ENCODE measurements at regions not wholly inside any gene's neighbourhood (a gene's known extent, or its start where the extent isn't known, plus 50 kb on each side); places are given as distances from the start of the nearest gene placed in this dataset.

DNA sequence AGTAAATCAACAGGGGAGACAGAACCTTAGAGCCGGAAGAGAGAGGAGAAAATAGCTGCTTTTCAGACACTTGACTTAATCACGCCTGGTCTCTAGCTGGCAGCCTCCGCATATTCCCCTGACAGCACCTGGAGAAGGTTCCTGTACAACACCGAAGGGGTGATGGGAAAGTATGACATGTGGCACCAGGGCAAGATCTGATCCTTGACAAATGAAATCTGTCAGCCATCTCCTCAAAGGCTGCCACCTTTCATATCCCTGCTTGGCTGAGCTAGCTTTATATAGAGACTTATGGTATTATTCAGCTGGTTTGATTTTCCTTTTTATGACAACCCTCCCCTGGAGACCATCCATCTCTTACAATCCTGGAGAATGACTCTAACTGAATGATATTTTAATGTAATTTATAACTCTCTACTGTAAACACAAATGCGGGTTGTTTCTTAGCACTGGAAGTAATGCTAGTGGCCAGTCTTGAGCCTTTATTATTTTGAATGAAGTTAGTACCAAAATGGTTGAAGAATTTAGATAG is 1205.3 kb upstream of the CDH8 start:
- TF ChIP-seq, protein P1, sequence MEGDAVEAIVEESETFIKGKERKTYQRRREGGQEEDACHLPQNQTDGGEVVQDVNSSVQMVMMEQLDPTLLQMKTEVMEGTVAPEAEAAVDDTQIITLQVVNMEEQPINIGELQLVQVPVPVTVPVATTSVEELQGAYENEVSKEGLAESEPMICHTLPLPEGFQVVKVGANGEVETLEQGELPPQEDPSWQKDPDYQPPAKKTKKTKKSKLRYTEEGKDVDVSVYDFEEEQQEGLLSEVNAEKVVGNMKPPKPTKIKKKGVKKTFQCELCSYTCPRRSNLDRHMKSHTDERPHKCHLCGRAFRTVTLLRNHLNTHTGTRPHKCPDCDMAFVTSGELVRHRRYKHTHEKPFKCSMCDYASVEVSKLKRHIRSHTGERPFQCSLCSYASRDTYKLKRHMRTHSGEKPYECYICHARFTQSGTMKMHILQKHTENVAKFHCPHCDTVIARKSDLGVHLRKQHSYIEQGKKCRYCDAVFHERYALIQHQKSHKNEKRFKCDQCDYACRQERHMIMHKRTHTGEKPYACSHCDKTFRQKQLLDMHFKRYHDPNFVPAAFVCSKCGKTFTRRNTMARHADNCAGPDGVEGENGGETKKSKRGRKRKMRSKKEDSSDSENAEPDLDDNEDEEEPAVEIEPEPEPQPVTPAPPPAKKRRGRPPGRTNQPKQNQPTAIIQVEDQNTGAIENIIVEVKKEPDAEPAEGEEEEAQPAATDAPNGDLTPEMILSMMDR (optimal IDR thresholded peaks at IDR 0.05 in 1 of 3, IDR thresholded peaks at IDR 0.05 in 1 of 3, conservative IDR thresholded peaks at IDR 0.05 in 1 of 3; ENCODE audit: extremely low read depth in 1 of 3, insufficient read depth in 2 of 3, low read length in 3 of 3) = no peak
- TF ChIP-seq EZH2 (IDR thresholded peaks at IDR 0.05; ENCODE audit: low read length) = no peak

Data from keratinocyte (primary cell).